Neuron (in vitro differentiated cells): ENCODE measurements at regions not wholly inside any gene's neighbourhood (a gene's known extent, or its start where the extent isn't known, plus 50 kb on each side); places are given as distances from the start of the nearest gene placed in this dataset.
"Not testable (repeated sequence)": the region's sequence is repeated elsewhere in the genome, so short reads cannot be mapped to it uniquely, and the experiment has no call there.

Source experiments
- H2AFZ ChIP-seq: one replicate; pipeline ENCODE4 v1.6.1; 2013; ENCODE audit warnings: low read depth, mild to moderate bottlenecking, inconsistent platforms, low read length, moderate library complexity
- H3K27me3 ChIP-seq: one replicate; pipeline ENCODE4 v1.6.1; 2013; ENCODE audit warnings: low read length; ENCODE audit not compliant: insufficient read depth
- H3K36me3 ChIP-seq: one replicate; pipeline ENCODE4 v1.6.1; 2013; ENCODE audit warnings: low read length; ENCODE audit not compliant: insufficient read depth
- H3K4me1 ChIP-seq: one replicate; pipeline ENCODE4 v1.6.1; 2013; ENCODE audit warnings: low read length; ENCODE audit not compliant: insufficient read depth
- H3K4me3 ChIP-seq: 2 replicates; pipeline ENCODE4 v1.5.1; 2013; ENCODE audit warnings: mild to moderate bottlenecking, low read length, moderate library complexity
- H3K9me3 ChIP-seq: one replicate; pipeline ENCODE4 v1.6.1; 2013; ENCODE audit warnings: low read length

DNA sequence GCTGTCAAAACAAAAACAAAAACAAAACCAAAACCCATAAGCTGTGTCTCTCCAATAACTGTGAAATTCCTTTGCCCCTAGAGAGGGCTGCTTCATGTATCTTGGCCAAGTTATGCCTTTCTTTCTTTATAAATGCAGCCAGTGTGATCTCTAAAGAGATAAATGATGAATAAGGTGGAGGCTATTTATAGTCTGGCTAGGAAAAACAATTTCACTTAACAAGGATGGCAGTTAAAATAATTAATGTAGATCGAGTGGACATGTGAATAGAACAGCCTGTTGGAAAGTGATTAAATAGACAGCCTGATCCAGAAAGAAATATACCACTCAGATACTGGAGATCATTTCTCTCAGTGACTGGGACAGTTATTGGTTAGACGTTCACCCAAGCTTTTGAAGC lies 1666.9 kb upstream of the CELF4 start:
- Histone ChIP-seq H3K4me3 (no peak overlapping the region), H3K4me1 (no peaks in the 10 kb centered on the region), H2AFZ (no peak overlapping the region), H3K36me3 (no peaks in the 10 kb centered on the region), H3K9me3 (peaks cover 4% of the 10 kb centered on the region), H3K27me3 (no peaks in the 10 kb centered on the region)

DNA sequence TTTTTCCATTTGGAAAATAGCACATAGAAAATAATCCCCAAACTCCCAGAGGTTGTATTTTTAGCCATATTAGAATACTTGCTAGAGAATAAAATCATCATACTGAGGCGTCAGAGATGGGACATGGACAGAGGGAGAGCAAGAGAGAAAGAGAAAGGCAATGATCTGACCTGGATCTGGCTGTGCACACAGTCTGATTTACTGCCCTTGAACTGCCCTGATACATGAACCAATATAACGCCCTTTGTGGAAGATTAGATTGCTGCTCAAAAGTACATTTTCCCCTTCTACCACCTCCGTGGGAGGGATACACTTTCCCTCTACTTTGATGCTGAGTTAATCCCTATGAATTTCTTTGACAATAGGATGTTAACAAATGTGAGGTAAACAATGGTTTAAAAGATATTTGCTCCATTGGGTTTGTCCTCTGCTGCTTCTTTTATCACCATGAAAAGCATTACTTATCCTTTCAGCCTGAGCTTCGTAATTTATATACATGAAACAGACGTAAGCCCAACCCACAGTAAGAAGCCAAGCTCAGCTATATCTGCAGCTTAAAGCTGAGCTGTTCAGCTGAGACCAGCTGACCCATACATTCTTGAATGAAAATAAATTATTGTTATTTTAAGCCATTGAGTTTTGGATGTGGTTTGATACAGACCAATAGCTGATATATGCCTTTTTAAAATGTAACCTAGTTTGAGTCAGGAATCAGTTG lies 1664.6 kb upstream of the CELF4 start:
- Histone ChIP-seq H3K4me1 (no peaks in the 10 kb centered on the region), H3K4me3 (no peak overlapping the region), H3K36me3 (no peaks in the 10 kb centered on the region), H3K27me3 (no peaks in the 10 kb centered on the region), H2AFZ (no peak overlapping the region), H3K9me3 (peaks cover 2% of the 10 kb centered on the region)

DNA sequence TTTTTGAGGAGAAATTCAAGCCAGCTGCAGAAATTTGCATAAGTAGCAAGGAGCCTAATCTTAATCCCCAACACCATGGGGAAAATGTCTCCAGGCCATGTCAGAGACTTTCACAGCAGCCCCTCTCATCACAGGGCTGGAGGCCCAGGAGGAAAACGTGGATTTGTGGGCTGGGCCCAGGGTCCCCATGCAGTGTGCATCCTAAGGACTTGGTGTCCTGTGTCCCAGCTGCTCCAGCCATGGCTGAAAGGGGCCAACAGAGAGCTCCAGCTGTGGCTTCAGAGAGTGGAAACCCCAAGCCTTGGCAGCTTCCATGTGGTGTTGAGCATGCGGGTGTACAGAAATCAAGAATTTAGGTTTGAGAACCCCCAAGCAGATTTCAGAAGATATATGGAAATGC lies 1662.2 kb upstream of the CELF4 start:
- not testable (repeated sequence) for H3K4me3 ChIP-seq, H3K36me3 ChIP-seq, H3K9me3 ChIP-seq, H3K4me1 ChIP-seq, H2AFZ ChIP-seq, H3K27me3 ChIP-seq

DNA sequence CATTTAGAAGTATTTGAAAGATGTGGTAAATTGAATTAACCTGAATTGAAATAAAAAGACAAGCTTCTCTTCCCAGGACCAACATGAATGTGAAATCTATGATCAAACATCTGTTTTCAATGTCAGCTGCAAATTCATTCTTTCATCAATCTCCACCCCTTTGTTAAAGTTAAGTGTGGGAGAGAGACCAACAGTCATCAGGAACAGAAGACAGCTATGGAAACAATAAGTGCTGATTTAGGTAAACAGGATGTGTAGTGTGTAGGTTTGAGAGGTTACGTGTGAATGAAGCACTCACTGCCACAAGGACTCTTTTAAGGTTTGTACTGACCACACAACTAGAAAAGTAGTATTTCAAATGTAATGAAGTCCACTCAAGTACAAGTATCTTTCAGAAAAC lies 1659.8 kb upstream of the CELF4 start:
- no peak overlapping the region for H2AFZ ChIP-seq
- no peaks in the 10 kb centered on the region for H3K36me3 ChIP-seq
- H3K27me3 ChIP-seq = no peaks in the 10 kb centered on the region
- H3K9me3 ChIP-seq = no peaks in the 10 kb centered on the region
- no peak overlapping the region for H3K4me3 ChIP-seq
- no peaks in the 10 kb centered on the region for H3K4me1 ChIP-seq

DNA sequence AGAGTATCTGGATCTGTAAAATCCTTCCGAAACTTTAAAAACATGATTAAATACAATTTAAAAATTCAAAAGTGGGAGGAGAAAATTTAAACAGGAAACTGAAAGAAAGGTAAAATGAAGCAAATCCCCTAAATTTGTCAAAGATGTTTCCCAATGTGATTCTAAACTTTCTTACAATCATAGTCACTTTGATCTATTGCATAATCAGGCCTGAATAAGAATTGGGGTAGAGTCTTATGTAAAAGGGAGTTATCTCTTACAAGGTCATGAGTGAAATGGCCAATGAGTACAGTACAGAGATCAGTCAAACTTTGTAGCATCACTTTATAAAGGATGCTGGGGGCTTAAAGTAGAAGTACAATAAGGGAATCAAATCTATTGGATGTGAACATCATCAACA lies 1657.7 kb upstream of the CELF4 start:
- Histone ChIP-seq H3K4me1 (no peaks in the 10 kb centered on the region), H3K4me3 (no peak overlapping the region), H2AFZ (no peak overlapping the region), H3K27me3 (no peaks in the 10 kb centered on the region), H3K36me3 (no peaks in the 10 kb centered on the region), H3K9me3 (no peaks in the 10 kb centered on the region)

DNA sequence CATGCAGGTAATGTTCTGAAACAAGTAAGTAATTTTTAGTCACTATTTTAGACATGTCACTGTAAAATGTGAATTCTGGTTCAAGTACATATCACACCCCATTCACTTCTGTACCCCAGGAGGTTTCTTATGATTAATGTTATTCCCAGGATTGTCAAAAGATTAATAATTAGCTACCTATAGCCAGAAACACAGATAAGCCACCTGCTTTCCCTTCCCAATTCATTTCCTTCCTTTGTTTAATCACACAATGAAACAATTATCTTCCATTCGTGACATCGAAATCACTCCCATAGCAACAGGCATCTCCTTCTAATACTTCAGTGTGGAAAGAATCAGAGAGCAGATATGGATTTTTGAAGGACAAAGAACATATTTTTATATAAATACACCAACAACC lies 1650.3 kb upstream of the CELF4 start:
- Histone ChIP-seq H3K9me3 (no peaks in the 10 kb centered on the region), H3K36me3 (no peaks in the 10 kb centered on the region), H3K4me3 (no peak overlapping the region), H3K27me3 (no peaks in the 10 kb centered on the region), H2AFZ (no peak overlapping the region), H3K4me1 (no peaks in the 10 kb centered on the region)

DNA sequence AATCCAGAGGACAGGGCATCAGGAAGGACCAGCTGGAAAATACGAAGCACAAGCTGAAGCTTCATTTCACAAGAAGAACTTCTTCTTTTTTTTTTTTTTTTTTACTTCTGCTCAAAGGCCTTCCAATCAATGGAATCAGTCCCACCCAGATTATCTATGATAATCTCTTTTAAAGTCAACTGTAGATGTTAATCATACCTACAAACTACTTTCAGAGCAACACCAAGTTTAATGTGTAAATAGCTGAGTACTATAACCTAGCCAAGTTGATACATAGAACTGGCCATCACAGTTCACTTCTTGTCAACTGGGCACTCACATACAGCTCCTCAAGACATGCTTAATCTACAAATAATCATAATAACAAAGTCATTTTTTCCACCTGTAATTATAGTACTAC lies 1645.9 kb upstream of the CELF4 start:
- Histone ChIP-seq H3K36me3 (no peaks in the 10 kb centered on the region), H3K4me1 (no peaks in the 10 kb centered on the region), H3K27me3 (no peaks in the 10 kb centered on the region), H2AFZ (no peak overlapping the region), H3K9me3 (no peaks in the 10 kb centered on the region), H3K4me3 (no peak overlapping the region)

DNA sequence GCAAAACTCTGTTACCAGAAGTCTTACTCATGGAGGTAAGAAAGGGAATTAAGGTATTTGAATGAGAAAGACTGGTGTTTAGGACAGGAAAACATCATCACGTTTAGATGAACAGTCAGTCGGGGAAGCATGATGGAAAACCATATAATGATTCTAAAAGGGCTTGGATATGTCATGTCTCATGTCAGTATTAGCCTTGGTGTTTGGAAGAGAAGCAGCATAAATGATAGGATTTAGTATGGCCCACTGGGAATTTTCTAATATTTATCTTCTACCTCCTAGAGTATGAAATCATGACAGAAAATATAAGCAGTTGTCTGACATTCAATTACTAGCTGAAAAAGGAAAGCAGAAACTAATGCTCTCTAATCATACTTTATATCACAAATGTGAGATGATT lies 1643.6 kb upstream of the CELF4 start:
- Histone ChIP-seq H3K36me3 (no peaks in the 10 kb centered on the region), H3K27me3 (no peaks in the 10 kb centered on the region), H2AFZ (no peak overlapping the region), H3K9me3 (no peaks in the 10 kb centered on the region), H3K4me3 (no peak overlapping the region), H3K4me1 (no peaks in the 10 kb centered on the region)

DNA sequence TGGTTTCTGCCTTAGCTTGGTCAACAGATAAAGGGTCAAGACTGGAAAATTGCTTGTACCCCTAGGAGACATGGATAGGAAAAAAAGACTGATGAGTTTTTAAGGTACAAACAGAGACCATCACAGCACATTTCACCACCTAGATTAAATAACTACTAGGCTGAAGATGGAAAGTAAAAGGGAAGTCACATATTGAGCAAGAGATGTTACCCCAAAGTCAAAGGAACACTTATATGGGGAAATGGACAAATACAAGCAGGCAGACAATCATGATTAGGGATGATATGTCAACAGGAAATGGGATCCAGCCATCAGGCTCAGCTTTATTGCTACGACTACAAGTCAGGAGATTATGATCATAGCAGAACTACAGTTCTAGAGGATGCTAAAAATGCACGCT lies 1643.1 kb upstream of the CELF4 start:
- H3K4me1 ChIP-seq = no peaks in the 10 kb centered on the region
- no peaks in the 10 kb centered on the region for H3K9me3 ChIP-seq
- H2AFZ ChIP-seq = no peak overlapping the region
- no peaks in the 10 kb centered on the region for H3K27me3 ChIP-seq
- no peak overlapping the region for H3K4me3 ChIP-seq
- H3K36me3 ChIP-seq = no peaks in the 10 kb centered on the region

DNA sequence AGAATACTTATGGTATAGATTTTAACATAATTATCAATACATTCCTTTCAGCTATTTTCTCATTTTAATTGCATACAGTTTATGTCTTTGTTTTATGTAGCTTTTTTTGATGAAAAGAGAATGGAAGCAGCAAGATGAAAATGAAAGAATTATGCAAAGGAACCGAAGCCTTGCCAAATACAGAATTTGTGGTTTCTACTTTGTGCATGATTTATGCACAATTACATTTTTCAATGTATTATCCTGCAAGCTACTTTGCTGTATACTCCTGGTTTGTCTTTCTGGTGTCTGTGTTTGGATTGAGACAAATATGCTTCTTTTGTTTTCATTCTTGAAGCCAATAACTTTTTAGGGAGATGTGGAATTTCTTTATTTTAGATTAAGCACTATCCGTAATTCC lies 1642.6 kb upstream of the CELF4 start:
- Histone ChIP-seq H3K9me3 (no peaks in the 10 kb centered on the region), H3K36me3 (no peaks in the 10 kb centered on the region), H2AFZ (no peak overlapping the region), H3K4me3 (no peak overlapping the region), H3K4me1 (no peaks in the 10 kb centered on the region), H3K27me3 (no peaks in the 10 kb centered on the region)

DNA sequence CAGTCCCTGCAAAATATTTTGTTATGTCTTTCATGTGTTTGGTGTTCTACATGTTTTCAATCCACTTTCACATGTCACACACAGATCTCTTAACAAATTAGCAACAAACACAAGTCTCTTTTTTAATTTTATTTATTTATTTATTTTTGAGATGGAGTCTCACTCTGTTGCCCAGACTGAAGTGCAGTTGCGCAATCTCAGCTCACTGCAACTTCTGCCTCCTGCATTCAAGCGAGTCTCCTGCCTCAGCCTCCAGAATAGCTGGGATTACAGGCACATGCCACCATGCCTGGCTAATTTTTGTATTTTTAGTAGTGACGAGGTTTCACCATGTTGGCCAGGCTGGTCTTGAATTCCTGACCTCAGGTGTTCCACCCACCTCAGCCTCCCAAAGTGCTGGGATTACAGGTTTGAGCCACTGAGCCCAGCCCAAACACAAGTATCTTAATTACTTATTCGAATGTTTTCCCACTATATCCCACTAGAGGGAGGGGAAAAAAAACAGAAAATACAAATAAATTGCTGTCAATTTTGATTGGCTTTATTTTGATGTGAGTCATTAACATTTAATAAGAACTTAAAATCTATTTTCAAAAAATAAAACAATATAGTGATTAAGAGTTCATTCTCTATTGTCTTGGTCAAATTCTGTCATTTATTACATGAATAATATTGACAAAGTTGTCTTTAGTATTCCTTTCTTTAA lies 1641.0 kb upstream of the CELF4 start:
- H3K9me3 ChIP-seq = not testable (repeated sequence)

DNA sequence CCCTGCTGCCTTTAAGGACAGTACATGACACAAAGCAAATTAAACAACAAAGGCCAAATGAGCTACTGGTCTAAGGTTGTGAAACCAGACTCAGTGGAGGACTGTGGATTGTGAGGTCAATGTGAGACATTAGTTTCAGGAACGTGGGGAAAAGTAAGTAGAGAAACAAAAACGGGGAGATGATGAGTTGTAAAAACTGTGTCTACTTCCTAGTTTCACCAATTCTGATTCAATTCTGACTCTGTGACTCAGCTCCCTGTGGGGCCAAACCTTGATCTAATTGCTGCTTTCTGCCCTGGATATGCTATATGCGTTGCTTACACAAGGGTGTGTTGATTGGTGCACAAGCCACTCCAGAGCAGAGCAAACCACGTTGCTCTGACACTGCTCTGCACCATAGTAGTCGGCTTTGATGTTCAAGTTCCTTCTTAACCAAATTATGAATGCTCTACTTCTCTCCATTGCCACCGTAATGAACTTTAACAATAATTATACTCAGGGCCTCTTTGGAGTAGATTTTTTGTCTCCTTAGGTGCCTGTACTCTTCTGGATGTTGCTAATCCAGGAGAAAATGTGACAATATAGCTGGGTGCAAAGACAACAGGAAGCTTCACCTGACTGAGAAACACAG lies 1640.1 kb upstream of the CELF4 start:
- H3K36me3 ChIP-seq = no peaks in the 10 kb centered on the region
- no peak overlapping the region for H2AFZ ChIP-seq
- H3K4me1 ChIP-seq = no peaks in the 10 kb centered on the region
- no peaks in the 10 kb centered on the region for H3K9me3 ChIP-seq
- no peak overlapping the region for H3K4me3 ChIP-seq
- H3K27me3 ChIP-seq = no peaks in the 10 kb centered on the region

More for the DNA sequence above, 1641.0 kb upstream of the CELF4 start:
- not testable (repeated sequence) for H3K4me1 ChIP-seq, H2AFZ ChIP-seq, H3K4me3 ChIP-seq, H3K36me3 ChIP-seq, H3K27me3 ChIP-seq

DNA sequence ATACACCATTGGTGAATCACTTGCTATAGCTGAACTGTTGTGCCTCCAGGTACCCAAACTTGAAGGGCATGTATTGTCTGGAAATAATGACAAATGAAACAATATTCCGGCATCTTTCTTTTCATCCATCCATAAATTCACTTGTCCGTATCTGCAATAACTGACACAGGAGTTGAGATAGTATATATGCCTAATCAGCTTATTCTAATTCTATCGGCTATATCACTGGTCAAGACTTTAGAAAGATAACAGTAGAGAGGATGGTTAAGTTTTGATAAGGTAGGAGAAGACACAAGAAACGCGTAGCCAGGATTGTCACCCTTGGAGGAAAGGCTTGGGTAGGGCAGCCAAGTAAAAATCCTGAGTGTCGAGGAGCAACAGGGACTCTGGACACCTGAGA lies 1634.6 kb upstream of the CELF4 start:
- H3K36me3 ChIP-seq = no peaks in the 10 kb centered on the region
- no peak overlapping the region for H3K4me3 ChIP-seq
- H3K4me1 ChIP-seq = no peaks in the 10 kb centered on the region
- no peaks in the 10 kb centered on the region for H3K9me3 ChIP-seq
- no peaks in the 10 kb centered on the region for H3K27me3 ChIP-seq
- no peak overlapping the region for H2AFZ ChIP-seq
